PC-9 (cell line): ENCODE measurements at regions not wholly inside any gene's neighbourhood (a gene's known extent, or its start where the extent isn't known, plus 50 kb on each side); places are given as distances from the start of the nearest gene placed in this dataset.

ENCODE experiments used
- BruUV-seq: library from RNA; stranded (reverse); fragments of 400-500 nt; replicated peaks from 2 replicates; lab custom pipeline; 2021; lab: Mats Ljungman, UMichigan
- CTCF ChIA-PET: fragments of 300-600 bp; sonication (Branson Sonifier 250); formaldehyde crosslinking; loops from one replicate; lab custom pipeline; 2022; ENCODE audit warnings: antibody characterized with exemption; lab: Charles Lee
- POLR2A ChIA-PET: fragments of 300-600 bp; sonication (Branson Sonifier 250); formaldehyde crosslinking; loops from one replicate; lab custom pipeline; 2022; ENCODE audit warnings: antibody characterized with exemption; ENCODE audit not compliant: unreplicated experiment; lab: Charles Lee
- DNase-seq, 2 experiments: peaks; one replicate each; pipeline versions ENCODE4 v3.0.0 to v3.0.0-alpha.2; 2015 to 2022; ENCODE audit warnings: mixed read lengths in 1 of 2
- H2AFZ ChIP-seq: fragments of 200-600 bp; sonication (generic); 2 replicates; pipeline ENCODE4 v1.8.1; 2017; ENCODE audit warnings: antibody characterized with exemption
- H3F3A ChIP-seq: fragments of 200-600 bp; sonication (generic); 2 replicates; pipeline ENCODE4 v1.8.1; 2017; ENCODE audit warnings: antibody characterized with exemption, mild to moderate bottlenecking, low read depth; ENCODE audit not compliant: insufficient read depth
- H3K27ac ChIP-seq: fragments of 200-600 bp; sonication (generic); 2 replicates; pipeline ENCODE4 v1.6.1; 2016; ENCODE audit warnings: mixed run types
- H3K27me3 ChIP-seq: fragments of 200-600 bp; sonication (generic); 2 replicates; pipeline ENCODE4 v1.6.1; 2016; ENCODE audit warnings: low read depth, mixed run types; ENCODE audit not compliant: insufficient read depth
- H3K36me3 ChIP-seq: fragments of 200-600 bp; sonication (generic); 2 replicates; pipeline ENCODE4 v1.6.1; 2016; ENCODE audit warnings: low read depth, mixed run types
- H3K4me1 ChIP-seq: fragments of 200-600 bp; sonication (generic); replicated peaks from 2 replicates; pipeline ENCODE4 v1.6.1; 2016; ENCODE audit warnings: mixed run types; ENCODE audit not compliant: insufficient read depth
- H3K4me2 ChIP-seq: fragments of 200-600 bp; sonication (generic); 2 replicates; pipeline ENCODE4 v1.6.1; 2017; ENCODE audit warnings: mixed run types
- H3K4me3 ChIP-seq: fragments of 200-600 bp; sonication (generic); 2 replicates; pipeline ENCODE4 v1.6.1; 2016; ENCODE audit warnings: mixed run types
- H3K79me2 ChIP-seq: fragments of 200-600 bp; sonication (generic); 2 replicates; pipeline ENCODE4 v1.6.1; 2017; ENCODE audit warnings: low read depth, mixed run types
- H3K9me2 ChIP-seq: fragments of 200-600 bp; sonication (generic); 2 replicates; pipeline ENCODE4 v1.8.1; 2017; ENCODE audit warnings: mild to moderate bottlenecking; ENCODE audit not compliant: insufficient read depth
- H3K9me3 ChIP-seq: fragments of 200-600 bp; sonication (generic); 2 replicates; pipeline ENCODE4 v1.8.1; 2016; ENCODE audit warnings: low read depth; ENCODE audit not compliant: insufficient read depth
- H4K20me1 ChIP-seq: fragments of 200-600 bp; sonication (generic); 2 replicates; pipeline ENCODE4 v1.8.1; 2017; ENCODE audit not compliant: insufficient read depth
- CTCF ChIP-seq: fragments of 200-600 bp; sonication (generic); conservative IDR thresholded peaks from 2 replicates; pipeline ENCODE4 v1.6.1; 2017; ENCODE audit warnings: mixed run types, antibody characterized with exemption, mild to moderate bottlenecking, moderate library complexity
- EZH2 ChIP-seq: fragments of 200-600 bp; sonication (generic); IDR thresholded peaks from 2 replicates; pipeline ENCODE4 v1.8.0; 2017; ENCODE audit warnings: antibody characterized with exemption, low read depth
- intact Hi-C: fragments of 100-400 bp; cut with micrococcal nuclease; formaldehyde crosslinking; loops from one replicate; pipeline ENCODE4 v1.10.0; 2022; ENCODE audit not compliant: unreplicated experiment

- Histone ChIP-seq H3K4me2 (no peak overlapping the region), H3K36me3 (no peaks in the 10 kb centered on the region), H3K79me2 (no peaks in the 10 kb centered on the region), H3K4me3 (no peak overlapping the region), H3K9me3 (no peaks in the 10 kb centered on the region), H3K27ac (no peak overlapping the region), H3F3A (no peaks in the 10 kb centered on the region), H3K27me3 (0 out of 2 replicates have a peak, but pooled peaks cover 7% of the 10 kb centered on the region), H3K9me2 (no peaks in the 10 kb centered on the region), H3K4me1 (no peaks in the 10 kb centered on the region), H2AFZ (no peak overlapping the region), H4K20me1 (no peaks in the 10 kb centered on the region)
- POLR2A ChIA-PET, result no interaction called here
- CTCF ChIA-PET, result no interaction called here
- no peak for DNase-seq
- no peak for TF ChIP-seq EZH2
- TF ChIP-seq CTCF, result no peak
- intact Hi-C loops, result no loop called here
- no TSS peak for BruUV-seq
Observed at GRCh38 chr4:182163180-182163579, 80.0 kb upstream of the TENM3 start.

GRCh38 chr4:182169572-182169971 lies 73.6 kb upstream of the TENM3 start:
- BruUV-seq, result no TSS peak
- Histone ChIP-seq H3K9me2 (no peaks in the 10 kb centered on the region), H3F3A (no peaks in the 10 kb centered on the region), H2AFZ (no peak overlapping the region), H3K27me3 (0 out of 2 replicates have a peak, but pooled peaks cover 10% of the 10 kb centered on the region), H3K4me2 (no peak overlapping the region), H3K4me1 (no peaks in the 10 kb centered on the region), H3K9me3 (no peaks in the 10 kb centered on the region), H3K36me3 (no peaks in the 10 kb centered on the region), H3K79me2 (no peaks in the 10 kb centered on the region), H4K20me1 (no peaks in the 10 kb centered on the region), H3K4me3 (no peak overlapping the region), H3K27ac (no peak overlapping the region)
- no peak for DNase-seq
- intact Hi-C loops, result no loop called here
- TF ChIP-seq EZH2, result no peak
- TF ChIP-seq CTCF, result no peak
- ChIA-PET CTCF (no interaction called here), POLR2A (interaction anchor here (0.6 kb wide), 1 partner anchor 27 kb away, joined by 5 read pairs; no protein-coding TSS in a partner anchor)

- Histone ChIP-seq H3K27ac (no peak overlapping the region), H3K27me3 (0 out of 2 replicates have a peak, but pooled peaks cover 7% of the 10 kb centered on the region), H3K79me2 (no peaks in the 10 kb centered on the region), H3K4me2 (no peak overlapping the region), H3F3A (no peaks in the 10 kb centered on the region), H4K20me1 (no peaks in the 10 kb centered on the region), H3K9me3 (no peaks in the 10 kb centered on the region), H3K4me1 (no peaks in the 10 kb centered on the region), H3K9me2 (no peaks in the 10 kb centered on the region), H3K36me3 (no peaks in the 10 kb centered on the region), H2AFZ (no peak overlapping the region), H3K4me3 (no peak overlapping the region)
- no TSS peak for BruUV-seq
- intact Hi-C loops, result no loop called here
- POLR2A ChIA-PET, result no interaction called here
- TF ChIP-seq CTCF (no peak), EZH2 (no peak)
- CTCF ChIA-PET, result no interaction called here
- DNase-seq, result no peak
Observed at GRCh38 chr4:182169987-182170386, 73.2 kb upstream of the TENM3 start.
